AG10803 (cell line): ENCODE measurements at regions not wholly inside any gene's neighbourhood (a gene's known extent, or its start where the extent isn't known, plus 50 kb on each side); places are given as distances from the start of the nearest gene placed in this dataset.
A peak's percentile ranks its signal among the peaks of the same experiment; 100 is the strongest.
"Not testable (repeated sequence)": the region's sequence is repeated elsewhere in the genome, so short reads cannot be mapped to it uniquely, and the experiment has no call there.

Experiments
- DNase-seq: peaks from one replicate; pipeline ENCODE4 v3.0.0; 2010; ENCODE audit warnings: low read depth
- H3K4me3 ChIP-seq: 2 replicates; pipeline ENCODE4 v1.5.1; 2011; ENCODE audit warnings: mild to moderate bottlenecking, low read length, control low read depth
- TF ChIP-seq, protein P1 (sequence below): conservative IDR thresholded peaks from 2 replicates; pipeline ENCODE4 v1.5.1; 2011; ENCODE audit warnings: mild to moderate bottlenecking, low read length, control low read depth, inconsistent platforms

DNA sequence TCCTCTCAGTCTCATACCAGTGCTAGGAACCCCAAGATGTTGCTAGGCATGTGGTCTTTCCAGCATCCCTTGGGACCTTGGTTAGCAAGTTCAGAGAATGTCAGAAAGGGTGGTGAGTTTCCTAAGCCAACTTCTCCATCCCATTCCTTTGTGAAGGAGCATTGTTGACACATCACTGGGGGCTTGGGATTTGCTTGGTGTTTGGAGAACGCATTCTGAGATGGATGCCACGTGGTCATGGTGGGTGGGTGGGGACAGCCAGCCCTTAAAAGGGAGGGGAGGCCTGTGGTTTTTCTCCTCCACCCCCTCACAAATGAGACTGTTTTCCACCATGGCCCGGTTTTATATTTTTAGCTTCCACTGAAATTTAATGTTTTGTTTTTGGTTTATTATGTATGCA lies 83.3 kb upstream of the ZNF536 start:
- no peak overlapping the region for H3K4me3 ChIP-seq
- TF ChIP-seq, protein P1, sequence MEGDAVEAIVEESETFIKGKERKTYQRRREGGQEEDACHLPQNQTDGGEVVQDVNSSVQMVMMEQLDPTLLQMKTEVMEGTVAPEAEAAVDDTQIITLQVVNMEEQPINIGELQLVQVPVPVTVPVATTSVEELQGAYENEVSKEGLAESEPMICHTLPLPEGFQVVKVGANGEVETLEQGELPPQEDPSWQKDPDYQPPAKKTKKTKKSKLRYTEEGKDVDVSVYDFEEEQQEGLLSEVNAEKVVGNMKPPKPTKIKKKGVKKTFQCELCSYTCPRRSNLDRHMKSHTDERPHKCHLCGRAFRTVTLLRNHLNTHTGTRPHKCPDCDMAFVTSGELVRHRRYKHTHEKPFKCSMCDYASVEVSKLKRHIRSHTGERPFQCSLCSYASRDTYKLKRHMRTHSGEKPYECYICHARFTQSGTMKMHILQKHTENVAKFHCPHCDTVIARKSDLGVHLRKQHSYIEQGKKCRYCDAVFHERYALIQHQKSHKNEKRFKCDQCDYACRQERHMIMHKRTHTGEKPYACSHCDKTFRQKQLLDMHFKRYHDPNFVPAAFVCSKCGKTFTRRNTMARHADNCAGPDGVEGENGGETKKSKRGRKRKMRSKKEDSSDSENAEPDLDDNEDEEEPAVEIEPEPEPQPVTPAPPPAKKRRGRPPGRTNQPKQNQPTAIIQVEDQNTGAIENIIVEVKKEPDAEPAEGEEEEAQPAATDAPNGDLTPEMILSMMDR: no peak
- DNase-seq: peak; percentile 29

DNA sequence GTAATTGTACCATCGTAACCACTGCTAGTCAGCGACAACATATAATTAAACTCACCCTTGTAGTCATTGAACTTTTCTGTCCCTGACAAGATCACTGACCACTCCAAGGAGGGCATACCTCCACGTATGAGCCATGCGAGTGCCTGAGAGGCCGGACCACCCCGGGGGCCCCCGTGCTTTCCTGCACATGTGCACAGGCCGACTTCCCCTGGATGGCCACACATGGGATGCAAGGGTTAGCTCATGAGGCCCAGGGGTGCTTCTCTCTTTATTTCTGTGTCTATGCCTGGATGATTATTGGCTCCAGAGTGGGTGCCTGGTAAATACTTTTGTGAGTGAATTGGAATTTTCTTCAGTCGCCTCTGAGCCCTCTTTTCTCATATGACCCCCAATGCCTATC lies 82.8 kb upstream of the ZNF536 start:
- H3K4me3 ChIP-seq: no peak overlapping the region
- TF ChIP-seq, protein P1: no peak
- DNase-seq: no peak

DNA sequence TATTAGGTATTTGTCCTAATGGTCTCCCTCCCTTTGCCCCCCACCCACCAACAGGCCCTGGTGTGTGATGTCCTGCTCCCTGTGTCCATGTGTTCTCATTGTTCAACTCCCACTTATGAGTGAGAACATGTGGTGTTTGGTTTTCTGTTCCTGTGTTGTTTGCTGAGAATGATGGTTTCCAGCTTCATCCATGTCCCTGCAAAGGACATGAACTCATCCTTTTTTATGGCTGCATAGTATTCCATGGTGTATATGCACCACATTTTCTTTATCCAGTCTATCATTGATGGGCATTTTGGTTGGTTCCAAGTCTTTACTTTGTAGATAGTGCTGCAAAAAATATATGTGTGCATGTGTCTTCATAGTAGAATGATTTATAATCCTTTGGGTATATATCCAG lies 81.4 kb upstream of the ZNF536 start:
- H3K4me3 ChIP-seq, DNase-seq: not testable (repeated sequence)

DNA sequence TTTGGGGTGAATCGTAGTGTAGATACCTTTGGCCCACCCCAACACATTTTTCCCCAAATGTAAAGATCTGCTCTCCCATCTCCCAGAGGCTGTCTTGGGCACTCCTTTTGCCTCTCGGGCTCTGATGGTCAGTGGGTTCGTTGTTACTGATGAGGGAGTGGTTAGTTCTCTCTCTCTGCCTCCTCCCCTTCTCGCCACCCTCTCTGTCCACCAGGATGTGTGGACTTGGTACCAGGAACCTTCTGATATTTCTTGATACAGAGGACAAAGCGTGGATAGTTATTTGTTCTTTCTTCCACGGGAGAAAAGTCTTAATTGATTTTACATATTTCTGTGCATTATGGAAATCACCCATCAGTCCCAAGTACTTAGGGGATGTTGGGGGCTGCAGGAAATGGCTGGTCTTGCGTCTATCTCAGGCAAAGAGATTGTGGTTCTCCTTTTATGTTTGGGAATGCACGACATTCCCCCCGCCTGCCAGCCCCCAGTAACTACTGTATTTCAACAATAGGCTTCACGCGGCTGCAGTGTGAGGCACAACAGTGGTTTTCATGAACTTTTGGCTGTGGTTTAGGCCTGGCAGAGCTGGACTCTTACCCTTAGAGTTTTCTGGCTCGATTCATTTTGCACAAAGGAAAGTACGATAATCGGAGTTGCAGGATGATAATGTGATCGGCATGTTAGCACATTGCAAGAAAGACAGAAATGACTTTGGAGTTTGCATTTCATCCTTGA lies 79.0 kb upstream of the ZNF536 start:
- no peak overlapping the region for H3K4me3 ChIP-seq
- DNase-seq: no peak
- TF ChIP-seq, protein P1: no peak

DNA sequence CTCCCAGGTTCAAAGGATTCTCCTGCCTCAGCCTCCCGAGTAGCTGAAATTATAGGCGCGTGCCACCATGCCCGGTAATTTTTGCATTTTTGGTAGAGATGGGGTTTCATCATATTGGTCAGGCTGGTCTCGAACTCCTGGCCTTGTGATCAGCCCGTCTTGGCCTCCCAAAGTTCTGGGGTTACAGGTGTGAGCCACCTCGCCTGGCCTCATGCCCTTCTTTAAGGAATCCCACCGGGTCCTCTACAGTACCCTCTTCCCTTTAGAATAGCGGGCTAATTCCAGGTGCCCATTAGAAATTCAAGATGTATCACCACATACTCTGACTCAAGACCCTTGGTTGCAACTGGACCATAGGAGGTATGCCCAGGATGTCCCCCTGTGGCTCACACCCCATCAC lies 74.2 kb upstream of the ZNF536 start:
- TF ChIP-seq, protein P1: no peak
- H3K4me3 ChIP-seq: no peak overlapping the region
- no peak for DNase-seq

DNA sequence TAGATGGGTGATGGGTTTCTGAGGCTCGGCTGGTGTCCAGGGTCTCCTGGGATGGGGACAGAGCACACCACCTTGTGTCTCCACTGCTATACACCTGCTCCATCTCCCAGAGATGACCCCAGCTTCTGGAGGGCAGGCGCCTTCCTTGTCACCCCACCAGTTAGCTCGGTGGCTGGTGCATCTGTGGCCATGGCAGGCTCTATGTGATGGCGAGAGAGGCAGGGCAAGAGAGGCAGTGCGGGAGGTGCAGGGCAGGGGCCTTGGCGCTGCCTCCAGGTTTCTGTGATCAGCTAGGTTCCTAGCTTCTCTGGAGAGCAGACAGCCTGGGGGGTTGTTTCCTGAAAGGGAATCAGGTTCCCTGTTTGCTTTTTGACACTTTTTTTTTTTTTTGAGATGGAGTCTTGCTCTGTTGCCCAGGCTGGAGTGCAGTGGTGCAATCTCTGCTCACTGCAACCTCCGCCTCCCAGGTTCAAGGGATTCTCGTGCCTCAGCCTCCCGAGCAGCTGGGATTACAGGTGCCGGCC lies 69.0 kb upstream of the ZNF536 start:
- H3K4me3 ChIP-seq: no peak overlapping the region
- no peak for DNase-seq
- TF ChIP-seq, protein P1: no peak

DNA sequence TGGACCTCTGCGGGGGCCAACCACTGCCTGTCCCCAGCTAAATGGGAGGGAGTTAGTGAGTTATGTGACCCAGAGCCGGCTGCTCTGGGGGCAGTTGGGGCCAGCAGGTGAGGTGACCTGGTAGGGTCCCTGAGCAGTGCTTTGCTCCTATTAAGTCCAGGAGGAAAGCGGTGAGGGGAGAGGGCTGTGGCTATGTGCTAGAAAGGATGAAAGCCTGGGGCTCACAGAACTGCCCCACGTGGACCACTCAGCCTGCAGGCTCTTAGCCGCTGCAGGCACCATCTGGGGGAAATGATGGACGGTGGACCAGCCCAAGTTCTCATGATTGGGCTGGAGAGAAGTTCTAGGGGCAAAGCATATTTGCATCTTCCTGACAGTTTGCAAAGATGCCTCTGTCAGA lies 67.6 kb upstream of the ZNF536 start:
- TF ChIP-seq, protein P1: no peak
- no peak overlapping the region for H3K4me3 ChIP-seq
- no peak for DNase-seq
